HepG2 (cell line): ENCODE measurements at regions not wholly inside any gene's neighbourhood (a gene's known extent, or its start where the extent isn't known, plus 50 kb on each side); places are given as distances from the start of the nearest gene placed in this dataset.

ENCODE experiments used
- ATAC-seq: fragments of 200-7000 bp; cut with Tn5 transposase; 3 replicates; pipeline ENCODE4 v1.9.1; 2020; ENCODE audit warnings: mild to moderate bottlenecking, moderate library complexity
- BruUV-seq: library from RNA; stranded (reverse); fragments of 400-500 nt; replicated peaks from 2 replicates; lab custom pipeline; 2021; lab: Mats Ljungman, UMichigan
- CTCF ChIA-PET: fragments of 300-600 bp; formaldehyde crosslinking; extraction: SDS; loops from one replicate; lab custom pipeline; 2021; ENCODE audit warnings: low total read pairs, inconsistent platforms, low intra/inter-chr PET ratio; lab: Yijun Ruan, JAX
- POLR2A ChIA-PET: fragments of 350-600 bp; sonication (Branson Sonifier 250); formaldehyde crosslinking; loops from one replicate; lab custom pipeline; 2020; ENCODE audit warnings: antibody characterized with exemption, inconsistent platforms; lab: Yijun Ruan, JAX
- DNase-seq: peaks from one replicate; pipeline ENCODE4 v3.0.0-alpha.2; 2015; ENCODE audit warnings: low spot score
- FAIRE-seq: peaks from 3 replicates; lab custom pipeline; 2011; peaks lifted over from hg19 to GRCh38; lab: Jason Lieb, UNC
- H2AFZ ChIP-seq: one replicate; pipeline ENCODE4 v1.6.1; 2011; ENCODE audit warnings: low read length, inconsistent platforms
- H3K27ac ChIP-seq: fragments of 300-600 bp; 3 replicates; pipeline ENCODE4 v1.8.0; 2011; ENCODE audit warnings: mixed run types, mild to moderate bottlenecking, mixed read lengths, low read length, inconsistent platforms; ENCODE audit not compliant: insufficient read depth; ENCODE audit errors: extremely low read length
- H3K27me3 ChIP-seq, 2 experiments: fragments of 200-600 bp in 1 of 2; 2 replicates in 1 of 2; 3 replicates in 1 of 2; pipeline versions ENCODE4 v1.6.0 to v1.8.0; 2011; ENCODE audit warnings: low read length in 2 of 2, mild to moderate bottlenecking in 2 of 2, moderate library complexity in 2 of 2, inconsistent platforms in 1 of 2; ENCODE audit not compliant: insufficient read depth in 2 of 2, control insufficient read depth in 1 of 2
- H3K36me3 ChIP-seq, 2 experiments: fragments of 200-600 bp in 1 of 2; replicated peaks in 1 of 2; 2 replicates in 1 of 2; 3 replicates in 1 of 2; pipeline versions ENCODE4 v1.5.1 to v1.8.0; 2011; ENCODE audit warnings: low read length in 2 of 2, inconsistent platforms in 1 of 2; ENCODE audit not compliant: insufficient read depth in 2 of 2, control insufficient read depth in 1 of 2
- H3K4me1 ChIP-seq: 2 replicates; pipeline ENCODE4 v1.5.1; 2012; ENCODE audit warnings: low read length, inconsistent platforms; ENCODE audit not compliant: insufficient read depth
- H3K4me2 ChIP-seq: 2 replicates; pipeline ENCODE4 v1.6.0; 2011; ENCODE audit warnings: low read depth, low read length, inconsistent platforms
- H3K4me3 ChIP-seq, 3 experiments: fragments of 200-600 bp in 1 of 3; sonication (generic), shearing (Covaris generic) in 1 of 3; replicated peaks in 1 of 3; 2 replicates each; pipeline ENCODE4 v1.5.1; 2011 to 2016; ENCODE audit warnings: low read length in 3 of 3, inconsistent platforms in 2 of 3, low read depth in 2 of 3, mild to moderate bottlenecking in 2 of 3, control low read depth in 1 of 3, mixed read lengths in 1 of 3; ENCODE audit not compliant: insufficient read depth in 1 of 3
- H3K79me2 ChIP-seq: one replicate; pipeline ENCODE4 v1.6.1; 2011; ENCODE audit warnings: low read length, inconsistent platforms; ENCODE audit not compliant: insufficient read depth
- H3K9ac ChIP-seq: 2 replicates; pipeline ENCODE4 v1.6.0; 2011; ENCODE audit warnings: mild to moderate bottlenecking, low read depth, low read length, inconsistent platforms; ENCODE audit not compliant: insufficient read depth
- H3K9me3 ChIP-seq: 2 replicates; pipeline ENCODE4 v1.5.1; 2012; ENCODE audit warnings: mild to moderate bottlenecking, low read length
- H4K20me1 ChIP-seq: 2 replicates; pipeline ENCODE4 v1.6.0; 2011; ENCODE audit warnings: inconsistent platforms, mild to moderate bottlenecking, low read length, moderate library complexity; ENCODE audit not compliant: insufficient read depth
- ATF7 ChIP-seq, 2 experiments: fragments of 450-650 bp in 1 of 2; sonication (generic) in 1 of 2; formaldehyde crosslinking in 1 of 2; IDR thresholded peaks; 2 replicates each; pipeline versions ENCODE4 v1.4.0 to v1.6.1; 2016 to 2020; ENCODE audit warnings: antibody characterized with exemption in 1 of 2, mild to moderate bottlenecking in 1 of 2, missing genetic modification reagents in 1 of 2
- CREB1 ChIP-seq, 2 experiments: fragments of 450-650 bp in 1 of 2; IDR thresholded peaks; 2 replicates each; pipeline ENCODE4 v1.6.1; 2016 to 2017; ENCODE audit warnings: control low read depth in 1 of 2, mild to moderate bottlenecking in 1 of 2, missing compliant biosample characterization in 1 of 2, missing genetic modification characterization in 1 of 2
- SAP130 ChIP-seq: IDR thresholded peaks from 2 replicates; pipeline ENCODE4 v1.6.1; 2016; ENCODE audit warnings: low read depth
- SRY ChIP-seq: sonication (generic); formaldehyde crosslinking; IDR thresholded peaks from 2 replicates; pipeline ENCODE4 v1.8.0; 2022; ENCODE audit warnings: mild to moderate bottlenecking, missing genetic modification reagents
- TFDP1 ChIP-seq: IDR thresholded peaks from 2 replicates; pipeline ENCODE4 v1.6.1; 2016; ENCODE audit warnings: missing compliant biosample characterization, missing genetic modification reagents, borderline replicate concordance
- ZNF775 ChIP-seq: sonication (generic); formaldehyde crosslinking; IDR thresholded peaks from 2 replicates; pipeline ENCODE4 v1.4.0; 2020; ENCODE audit warnings: missing genetic modification reagents, mild to moderate bottlenecking, moderate library complexity, borderline replicate concordance
- WGBS: methylation state at CpG from one replicate; pipeline ENCODE4 v1.1.6; 2017; ENCODE audit warnings: low lambda C conversion rate; 5-methylcytosine and 5-hydroxymethylcytosine counted together
- in situ Hi-C: cut with HindIII; loops from 2 replicates; pipeline ENCODE4 v1.10.0; 2017; ENCODE audit warnings: low pct_unique_long_range_greater_than_20kb; ENCODE audit not compliant: extremely low pct_ligation_motif_present
- intact Hi-C: fragments of 100-400 bp; cut with micrococcal nuclease; formaldehyde crosslinking; loops from one replicate; pipeline ENCODE4 v1.10.0; 2022; ENCODE audit not compliant: unreplicated experiment

- ATAC-seq: no peak
- Histone ChIP-seq H3K9ac (no peak overlapping the region), H3K36me3 (no peaks in the 10 kb centered on the region), H3K4me3 (no peak overlapping the region), H3K27me3 (no peaks in the 10 kb centered on the region), H3K27ac (no peak overlapping the region), H3K4me2 (no peak overlapping the region), H2AFZ (no peak overlapping the region), H3K9me3 (no peaks in the 10 kb centered on the region), H3K79me2 (no peaks in the 10 kb centered on the region), H4K20me1 (no peaks in the 10 kb centered on the region), H3K4me1 (no peaks in the 10 kb centered on the region)
- intact Hi-C loops (no loop called here), in situ Hi-C loops (no loop called here)
- ChIA-PET CTCF (no interaction called here), POLR2A (no interaction called here)
- TF ChIP-seq ZNF775 (CRISPR knock-in tag) (no peak), SAP130 (CRISPR knock-in tag) (no peak), SRY (no peak)
- WGBS: 0% methylated on average over 3 of the region's 3 CpGs
- no peak for DNase-seq
- FAIRE-seq: no peak
- no TSS peak for BruUV-seq
Measured at GRCh38 chr3:146899171-146899570, 294.0 kb upstream of the PLSCR5 start.

- Histone ChIP-seq H3K9ac (no peak overlapping the region), H4K20me1 (no peaks in the 10 kb centered on the region), H3K9me3 (no peaks in the 10 kb centered on the region), H3K4me2 (no peak overlapping the region), H3K27ac (no peak overlapping the region), H3K27me3 (no peaks in the 10 kb centered on the region; a peak in 1 of 5 replicates), H3K79me2 (no peaks in the 10 kb centered on the region), H3K4me3 (no peak overlapping the region), H2AFZ (no peak overlapping the region), H3K36me3 (no peaks in the 10 kb centered on the region), H3K4me1 (no peaks in the 10 kb centered on the region)
- in situ Hi-C loops (no loop called here), intact Hi-C loops (no loop called here)
- no TSS peak for BruUV-seq
- ChIA-PET POLR2A (no interaction called here), CTCF (no interaction called here)
- peak; percentile 93 for TF ChIP-seq ATF7 (IDR thresholded peaks at IDR 0.05)
- no peak for TF ChIP-seq ATF7 (CRISPR knock-in tag; IDR thresholded peaks at IDR 0.05)
- no peak for TF ChIP-seq TFDP1 (CRISPR knock-in tag)
- TF ChIP-seq CREB1 (IDR thresholded peaks at IDR 0.05): peak; percentile 95
- no peak for TF ChIP-seq CREB1 (CRISPR knock-in tag; IDR thresholded peaks at IDR 0.05)
- no peak for ATAC-seq
- no peak for FAIRE-seq
- WGBS: 4% methylated on average over 4 of the region's 4 CpGs
- no peak for DNase-seq
Measured at GRCh38 chr3:146896711-146897110, 291.6 kb upstream of the PLSCR5 start.
